ENCODE measurements at regions not wholly inside any gene's neighbourhood (a gene's known extent, or its start where the extent isn't known, plus 50 kb on each side); places are given as distances from the start of the nearest gene placed in this dataset.

DNA sequence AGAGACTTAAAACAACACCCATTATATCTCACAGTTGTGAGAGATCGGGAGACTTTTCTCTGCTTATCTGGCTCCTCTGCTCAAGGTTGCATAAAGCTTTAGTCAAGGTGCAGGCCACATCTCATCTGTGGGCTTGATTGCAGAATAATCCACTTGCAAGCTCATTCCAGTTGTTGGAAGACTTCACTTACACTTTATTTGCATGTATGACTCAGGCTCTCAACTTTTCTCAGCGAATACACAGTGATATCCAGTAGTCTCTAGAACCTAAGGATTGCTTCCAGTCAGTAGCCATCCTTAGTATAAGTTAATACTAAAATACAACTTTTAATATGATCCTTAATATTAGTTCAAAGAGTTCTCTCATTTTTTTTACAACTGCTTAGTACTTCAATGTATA lies 435.5 kb upstream of the NRG3 start:
- no peak for TF ChIP-seq ZNF565 (CRISPR knock-in tag; conservative IDR thresholded peaks at IDR 0.05; ENCODE audit: low read depth)
- TF ChIP-seq TOX (CRISPR knock-in tag; IDR thresholded peaks at IDR 0.05; ENCODE audit: borderline replicate concordance) = no peak
- no peak for TF ChIP-seq BACH2 (CRISPR knock-in tag; IDR thresholded peaks at IDR 0.05; ENCODE audit: borderline replicate concordance)
- TF ChIP-seq, protein P1, sequence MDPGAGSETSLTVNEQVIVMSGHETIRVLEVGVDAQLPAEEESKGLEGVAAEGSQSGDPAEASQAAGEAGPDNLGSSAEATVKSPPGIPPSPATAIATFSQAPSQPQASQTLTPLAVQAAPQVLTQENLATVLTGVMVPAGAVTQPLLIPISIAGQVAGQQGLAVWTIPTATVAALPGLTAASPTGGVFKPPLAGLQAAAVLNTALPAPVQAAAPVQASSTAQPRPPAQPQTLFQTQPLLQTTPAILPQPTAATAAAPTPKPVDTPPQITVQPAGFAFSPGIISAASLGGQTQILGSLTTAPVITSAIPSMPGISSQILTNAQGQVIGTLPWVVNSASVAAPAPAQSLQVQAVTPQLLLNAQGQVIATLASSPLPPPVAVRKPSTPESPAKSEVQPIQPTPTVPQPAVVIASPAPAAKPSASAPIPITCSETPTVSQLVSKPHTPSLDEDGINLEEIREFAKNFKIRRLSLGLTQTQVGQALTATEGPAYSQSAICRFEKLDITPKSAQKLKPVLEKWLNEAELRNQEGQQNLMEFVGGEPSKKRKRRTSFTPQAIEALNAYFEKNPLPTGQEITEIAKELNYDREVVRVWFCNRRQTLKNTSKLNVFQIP (CRISPR knock-in tag; IDR thresholded peaks at IDR 0.05; ENCODE audit: borderline replicate concordance, low read depth) = no peak
